GM19324 (cell line): ENCODE measurements at regions not wholly inside any gene's neighbourhood (a gene's known extent, or its start where the extent isn't known, plus 50 kb on each side); places are given as distances from the start of the nearest gene placed in this dataset.

Experiments used
- ATAC-seq: cut with Tn5 transposase; IDR thresholded peaks from one replicate; pipeline ENCODE4 v1.9.1; 2021; ENCODE audit warnings: mild to moderate bottlenecking, moderate library complexity; ENCODE audit not compliant: unreplicated experiment, low FRiP score

DNA sequence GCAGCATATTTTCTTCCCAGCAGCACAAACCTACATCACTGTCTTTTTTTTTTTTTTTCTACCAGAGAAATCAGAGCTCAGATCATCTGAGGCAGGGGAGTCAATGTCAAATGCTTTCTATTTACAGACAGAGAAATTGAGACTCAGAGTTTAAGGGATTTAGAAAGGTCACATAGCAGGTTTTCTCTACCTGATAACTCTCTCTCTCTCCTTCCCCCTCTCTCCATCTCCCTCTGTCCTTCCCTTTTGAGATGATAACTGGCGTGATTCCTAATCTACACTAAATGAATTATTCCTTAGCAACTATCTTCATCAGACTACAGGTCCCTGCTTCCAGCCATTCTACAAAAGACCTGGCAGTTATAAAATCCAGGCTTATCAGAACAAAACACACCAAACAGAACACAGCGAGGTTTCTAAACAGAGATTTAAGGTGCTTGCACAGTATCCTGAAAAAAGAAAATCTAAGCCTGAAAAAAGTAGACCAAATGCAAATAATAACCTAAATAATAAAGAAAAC, 161.6 kb upstream of the PKDCC start:
- no peak for ATAC-seq

DNA sequence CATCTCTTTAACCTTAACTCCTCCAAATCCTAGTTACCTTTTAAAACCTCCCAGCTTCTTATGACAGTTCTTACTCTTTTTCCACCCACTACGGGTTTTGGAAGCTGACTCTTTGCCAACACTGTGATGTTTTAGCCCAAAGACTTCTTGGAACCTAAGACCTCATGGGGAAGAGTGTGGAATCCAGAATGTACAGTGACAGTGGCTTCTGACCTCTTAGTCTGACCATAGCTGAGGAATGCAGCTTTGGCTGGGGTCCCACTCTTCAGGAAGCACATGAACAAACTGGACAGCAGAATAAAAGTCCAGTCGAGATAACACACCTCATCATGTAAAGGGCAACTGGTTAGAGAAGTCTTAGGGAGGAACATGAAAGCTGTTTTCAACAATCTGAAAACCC, 161.1 kb upstream of the PKDCC start:
- ATAC-seq: no peak

DNA sequence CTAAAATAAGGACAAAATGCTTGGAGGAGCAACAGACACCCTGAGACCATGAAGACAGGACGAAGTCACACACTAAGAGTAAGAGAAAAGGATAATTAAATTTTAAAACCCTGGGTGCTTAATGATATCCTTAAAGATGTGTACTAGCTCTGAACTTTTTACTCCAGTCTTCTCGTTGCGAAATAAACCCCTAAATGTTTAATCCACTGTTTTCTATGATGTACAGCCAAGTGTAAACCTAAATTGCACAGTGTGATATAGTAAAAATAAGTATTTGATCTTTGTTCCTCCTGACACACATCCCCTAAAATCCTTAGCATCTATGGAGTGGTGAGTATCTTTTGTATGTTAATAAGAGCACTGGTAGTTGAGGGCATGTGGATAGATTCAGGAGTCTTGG, 157.5 kb upstream of the PKDCC start:
- ATAC-seq: no peak

DNA sequence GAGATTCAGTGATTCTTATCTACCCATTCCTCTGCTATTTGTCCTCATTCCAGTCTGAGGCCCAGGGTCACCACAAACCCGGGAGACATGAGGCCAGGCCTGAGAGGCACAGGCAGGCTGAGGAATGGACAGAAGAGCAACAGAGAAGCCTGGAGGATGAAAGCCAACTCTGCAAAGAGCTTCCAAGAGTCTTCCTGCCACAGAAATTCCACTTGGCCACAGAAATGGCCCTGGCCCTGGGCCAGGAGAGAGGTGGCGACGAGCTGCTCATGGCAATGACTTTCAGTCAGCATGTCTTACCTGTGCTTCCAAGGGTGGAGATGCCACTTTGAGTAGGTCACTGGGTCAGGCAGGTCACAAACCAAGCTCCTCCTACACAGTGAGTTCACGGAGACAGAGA, 155.3 kb upstream of the PKDCC start:
- ATAC-seq: no peak

DNA sequence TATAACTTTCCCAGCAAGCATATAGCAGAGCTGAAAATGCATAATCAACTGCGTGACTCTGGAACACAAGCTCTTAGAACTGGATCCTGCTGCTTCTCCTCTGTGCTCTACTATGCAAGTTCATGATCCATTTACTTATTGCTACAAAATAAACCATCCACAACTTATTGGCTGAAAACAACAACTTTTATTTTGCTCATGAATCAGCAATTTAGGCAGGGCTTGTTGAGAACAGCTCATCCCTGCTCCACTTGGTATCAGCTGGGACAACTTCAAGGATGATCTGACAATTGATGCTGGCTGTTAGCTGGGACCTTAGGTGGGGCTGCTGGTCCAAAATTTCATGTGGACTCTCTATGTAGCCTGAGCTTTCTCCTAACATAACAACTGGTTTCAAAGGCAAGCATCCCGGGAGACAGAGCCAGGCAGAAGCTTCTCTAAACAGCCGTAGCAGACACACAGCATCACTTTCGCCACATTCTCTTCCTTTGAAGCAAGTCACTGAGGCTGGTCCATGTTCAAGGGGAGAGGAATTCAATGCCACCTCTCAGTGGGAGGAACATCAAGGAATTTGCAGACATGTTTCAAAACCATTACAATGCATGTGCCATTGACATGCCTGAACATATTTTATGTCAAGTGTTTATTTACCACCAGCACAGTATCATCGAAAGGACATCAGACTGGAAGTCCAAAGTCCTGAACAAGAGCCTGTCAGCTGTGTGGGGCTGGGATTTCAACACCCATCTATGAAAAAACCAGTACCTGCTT, 153.1 kb upstream of the PKDCC start:
- ATAC-seq: no peak

DNA sequence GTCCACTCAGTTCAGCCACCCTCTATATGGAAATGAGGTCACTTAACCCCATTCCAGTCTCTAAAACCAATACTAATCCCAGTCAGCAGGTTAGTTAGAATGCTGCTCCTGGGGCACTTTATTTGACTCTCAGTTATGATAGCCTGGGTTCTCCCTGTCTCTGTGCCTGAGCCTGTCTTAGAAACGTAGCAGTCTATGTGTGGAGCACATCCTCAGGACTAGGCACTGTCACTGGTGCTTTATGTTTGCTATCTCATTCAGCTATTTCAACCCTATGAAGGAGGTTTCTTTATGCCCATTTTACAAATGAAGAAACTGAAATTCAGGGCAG, 152.5 kb upstream of the PKDCC start:
- no peak for ATAC-seq

DNA sequence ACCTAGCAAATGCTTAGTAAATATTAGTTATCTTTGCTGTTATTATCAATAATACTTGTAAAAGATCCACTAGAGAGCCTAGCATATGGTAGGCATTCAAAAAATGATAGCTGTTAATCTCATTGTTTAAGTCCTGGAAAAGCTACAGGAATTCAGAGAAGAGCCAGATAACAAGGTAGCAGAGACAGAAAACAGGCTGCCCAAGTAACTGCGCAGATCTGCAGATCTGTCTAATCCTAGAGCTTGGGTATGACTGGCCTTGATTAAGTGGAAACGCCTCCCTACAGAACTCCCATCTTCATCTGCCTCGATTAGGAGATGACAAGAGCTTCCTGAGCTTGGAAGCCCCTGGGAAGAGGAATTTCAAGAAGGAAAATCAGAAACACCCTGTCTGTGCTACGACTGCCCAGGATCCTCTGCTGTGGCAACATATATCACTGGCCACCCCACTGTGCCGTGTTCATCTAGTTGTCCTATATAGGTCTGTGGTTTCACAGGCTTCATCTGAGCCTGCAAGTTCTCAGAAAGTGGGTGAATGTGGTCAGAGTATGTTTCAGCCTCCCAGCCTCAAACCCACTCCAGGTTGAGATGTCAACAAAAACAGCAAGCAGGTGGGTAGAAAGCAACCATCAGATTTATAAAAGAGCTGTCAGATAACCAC, 151.5 kb upstream of the PKDCC start:
- peak; percentile 68 for ATAC-seq

DNA sequence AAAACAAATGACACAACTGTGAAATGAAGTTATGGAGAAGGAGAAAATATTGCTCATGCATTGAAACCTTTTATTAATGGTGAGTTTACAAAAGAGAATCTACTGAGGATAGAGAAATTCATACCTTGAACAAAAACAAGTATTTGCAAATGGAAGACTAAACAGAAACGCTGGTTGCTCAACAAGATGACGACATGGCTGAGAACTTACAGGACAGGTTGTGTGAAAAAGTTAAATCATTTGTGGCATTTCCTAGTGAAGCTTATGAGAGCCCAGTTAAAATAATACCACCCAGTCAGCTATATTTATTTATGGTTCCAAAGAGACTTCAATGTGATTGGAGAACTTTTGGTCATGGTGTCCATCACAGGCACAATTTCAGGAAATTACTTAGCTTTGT, 148.6 kb upstream of the PKDCC start:
- ATAC-seq: no peak

DNA sequence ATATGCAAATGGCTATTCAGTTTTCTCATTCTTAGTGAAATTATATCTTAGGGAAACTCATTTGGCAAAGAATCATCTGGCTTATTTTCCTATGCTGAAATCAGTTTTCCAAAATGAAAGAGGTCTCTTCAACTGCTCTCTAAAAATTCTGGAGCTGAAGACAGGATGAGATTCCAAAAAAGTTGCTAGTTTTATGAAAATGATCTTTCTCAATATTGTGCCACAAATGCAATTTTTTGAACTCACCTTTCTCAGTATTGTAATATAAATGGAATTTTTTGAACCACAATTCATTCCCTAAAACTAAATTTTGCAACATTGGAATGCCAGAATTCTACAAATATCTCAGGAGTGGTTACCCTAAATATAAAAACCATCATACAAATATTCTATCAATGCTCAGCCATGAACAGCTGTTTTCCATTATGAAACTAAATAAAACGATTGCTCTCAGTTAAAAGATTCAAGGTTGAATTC, 147.7 kb upstream of the PKDCC start:
- ATAC-seq: no peak

DNA sequence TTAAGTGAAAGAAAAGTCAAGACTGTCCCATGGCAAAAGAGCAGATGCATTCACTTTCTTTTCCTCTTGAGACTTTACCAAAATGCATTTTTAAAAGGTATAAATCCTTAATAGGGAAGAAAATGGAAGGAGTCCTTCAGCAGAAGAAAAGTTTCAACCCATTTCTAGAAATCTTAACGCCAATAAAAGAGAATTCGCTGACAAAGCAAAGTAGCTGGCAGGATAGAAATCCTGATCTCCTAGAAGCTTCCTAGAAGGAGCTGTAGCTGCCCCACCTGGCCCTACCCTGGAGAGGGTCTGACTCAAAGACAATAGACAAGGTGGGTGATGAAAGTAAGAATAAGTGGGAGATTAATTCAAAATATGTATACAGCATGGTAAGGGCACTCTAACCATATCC, 144.9 kb upstream of the PKDCC start:
- ATAC-seq: no peak

DNA sequence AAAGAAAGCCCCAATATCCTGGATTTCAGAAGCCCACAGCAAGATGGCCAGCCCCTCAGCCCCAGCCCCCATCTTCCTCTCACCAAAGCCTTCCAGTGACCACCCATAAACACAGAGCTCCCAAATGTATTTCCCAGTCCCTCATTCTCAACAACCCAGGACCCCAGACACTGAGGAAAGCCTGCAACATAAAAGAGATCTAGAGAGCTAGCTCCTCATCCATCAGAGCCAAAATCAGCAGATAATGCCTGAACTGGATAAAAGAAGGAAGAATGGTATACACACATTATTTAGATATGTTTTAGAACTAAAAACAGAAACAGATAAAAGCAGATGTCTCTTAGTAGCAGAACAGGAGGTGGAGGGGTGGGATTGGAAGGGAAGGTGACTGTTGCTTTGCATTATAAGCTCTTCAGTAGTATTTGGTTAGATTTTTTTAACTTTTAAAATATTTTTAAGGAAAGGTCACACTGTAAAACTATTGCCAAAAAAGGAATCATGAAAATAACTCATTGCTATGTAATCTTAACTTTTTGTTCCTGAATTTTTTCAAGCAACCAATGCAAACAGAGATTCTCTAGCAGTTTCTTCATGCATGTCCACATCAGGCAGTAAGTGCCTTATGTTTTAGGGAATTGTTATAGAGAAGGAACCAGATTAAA, 144.2 kb upstream of the PKDCC start:
- ATAC-seq: no peak

DNA sequence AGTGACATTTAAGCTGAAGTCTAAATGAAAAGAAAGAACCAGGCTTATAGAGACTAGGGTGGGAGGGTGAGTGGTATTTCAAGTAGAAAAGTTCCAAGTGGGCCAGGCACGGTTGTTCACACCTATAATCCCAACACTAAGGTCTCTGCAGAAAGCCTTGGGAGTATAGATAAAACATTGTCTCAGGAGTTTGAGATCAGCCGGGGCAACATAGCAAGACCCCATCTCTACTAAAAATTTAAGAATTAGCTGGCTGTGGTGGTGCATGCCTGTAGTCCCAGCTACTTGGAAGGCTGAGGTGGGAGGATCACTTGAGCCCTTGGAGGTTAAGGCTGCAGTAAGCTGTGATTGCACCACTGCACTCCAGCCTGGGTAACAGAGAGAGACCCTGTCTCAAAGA, 143.4 kb upstream of the PKDCC start:
- ATAC-seq: no peak

DNA sequence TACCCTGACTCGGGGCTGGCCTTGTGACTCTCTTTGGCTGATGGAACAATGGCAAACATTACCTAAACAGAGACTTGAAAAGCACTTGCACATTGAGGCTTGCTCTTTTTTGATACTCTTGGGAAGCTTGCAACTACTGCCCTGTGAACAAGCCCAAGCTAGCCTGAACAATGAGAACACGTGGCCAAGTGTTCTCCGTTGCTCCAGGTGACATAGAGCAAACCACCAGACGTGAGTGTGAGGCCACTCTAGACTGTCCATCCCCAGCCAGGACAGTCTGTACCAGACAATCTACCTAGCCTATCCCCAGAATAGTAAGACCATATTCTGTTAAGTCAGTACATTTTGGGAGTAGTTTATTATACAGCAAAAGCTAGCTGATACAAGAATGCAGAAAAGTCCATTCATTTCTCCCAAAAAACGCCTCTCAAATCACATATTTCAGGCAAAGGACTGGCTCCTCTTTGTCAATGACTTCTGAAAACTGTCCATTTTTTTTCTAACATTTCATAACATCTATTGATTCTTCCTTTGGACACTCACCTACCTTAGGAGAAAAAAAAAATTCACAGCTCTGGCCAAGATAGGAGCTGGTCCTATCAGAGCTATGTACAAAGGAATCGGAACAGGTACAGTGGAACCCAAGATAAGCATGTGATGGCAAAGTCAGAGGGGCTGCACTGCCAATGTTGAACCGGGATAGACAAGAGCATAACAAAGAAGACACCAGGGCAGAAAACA, 142.1 kb upstream of the PKDCC start:
- no peak for ATAC-seq

DNA sequence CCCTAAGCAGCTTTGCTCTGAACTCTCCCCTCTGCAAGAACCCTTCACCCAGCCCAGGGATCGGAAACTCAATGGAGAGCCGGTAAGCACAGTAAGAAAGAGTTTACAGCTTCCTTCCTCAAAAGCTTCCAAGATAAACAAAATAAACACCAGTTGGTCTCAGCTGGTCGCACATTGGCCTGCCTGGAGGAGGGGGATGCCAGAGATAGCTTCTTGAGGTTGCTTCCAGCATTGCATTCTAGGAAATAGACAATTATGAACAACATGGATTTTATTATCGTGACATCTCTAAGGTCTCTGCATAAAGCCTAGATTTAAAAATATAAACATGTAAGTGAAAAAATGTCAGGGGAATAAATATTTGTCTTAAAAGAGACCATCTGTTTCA, 141.5 kb upstream of the PKDCC start:
- ATAC-seq: no peak

DNA sequence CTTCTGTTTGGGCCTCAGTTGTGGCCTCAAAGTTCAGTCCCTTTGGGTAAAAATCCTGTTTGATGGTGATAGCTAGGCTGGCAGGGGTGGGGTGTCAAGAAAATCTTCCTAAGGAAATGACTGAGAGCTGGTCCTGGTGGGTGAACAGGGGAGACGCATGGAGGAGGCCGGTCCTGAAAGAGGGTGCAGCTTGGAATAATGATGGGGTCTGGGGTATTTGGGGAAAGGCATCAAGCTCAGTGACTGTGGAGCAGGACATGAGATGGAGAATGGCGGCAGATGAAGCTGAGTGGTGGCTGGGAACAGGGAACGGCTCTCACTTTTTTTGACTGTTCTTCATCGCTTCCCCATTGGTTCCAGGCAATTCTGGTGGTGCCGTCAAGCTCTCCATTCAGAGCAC, 140.7 kb upstream of the PKDCC start:
- no peak for ATAC-seq

DNA sequence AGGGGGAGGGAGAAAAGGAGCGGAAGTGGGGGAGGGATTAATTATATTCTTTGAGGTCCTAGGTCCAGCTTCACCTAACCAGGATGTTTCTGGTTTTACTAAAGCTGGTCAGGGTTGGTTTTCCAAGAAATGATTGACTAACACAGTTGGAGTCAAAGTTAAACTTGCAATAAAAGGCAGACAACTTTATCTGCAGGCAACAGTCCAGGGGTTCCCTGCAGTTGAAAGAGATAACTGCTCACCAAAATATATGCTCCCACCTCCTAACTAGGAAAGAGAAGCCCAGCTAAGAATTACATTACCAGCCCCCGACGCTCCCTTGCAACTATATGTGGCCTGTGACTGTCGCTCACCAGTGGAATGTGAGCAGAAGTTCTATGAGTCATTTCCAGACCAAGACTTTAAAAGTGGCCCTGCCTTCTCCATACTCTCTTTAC, 140.0 kb upstream of the PKDCC start:
- ATAC-seq: no peak

DNA sequence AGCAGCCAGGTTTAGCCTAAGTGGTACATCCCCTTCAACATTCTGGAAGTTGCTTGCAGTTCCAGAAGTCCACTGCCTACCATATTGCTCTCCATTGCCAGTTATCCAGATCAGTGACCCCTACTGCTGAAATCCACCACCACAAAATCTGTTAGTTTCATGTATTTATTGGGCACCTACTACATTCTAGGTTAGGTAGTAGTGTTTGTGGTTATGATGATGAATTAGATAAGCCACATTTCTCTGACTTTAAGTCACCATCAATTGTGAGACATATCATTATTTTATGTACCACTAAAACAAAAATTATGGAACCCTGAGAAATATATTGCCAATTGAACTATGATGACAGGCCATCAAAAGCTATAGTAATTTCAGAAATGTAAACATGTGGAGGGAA, 139.5 kb upstream of the PKDCC start:
- ATAC-seq: no peak

DNA sequence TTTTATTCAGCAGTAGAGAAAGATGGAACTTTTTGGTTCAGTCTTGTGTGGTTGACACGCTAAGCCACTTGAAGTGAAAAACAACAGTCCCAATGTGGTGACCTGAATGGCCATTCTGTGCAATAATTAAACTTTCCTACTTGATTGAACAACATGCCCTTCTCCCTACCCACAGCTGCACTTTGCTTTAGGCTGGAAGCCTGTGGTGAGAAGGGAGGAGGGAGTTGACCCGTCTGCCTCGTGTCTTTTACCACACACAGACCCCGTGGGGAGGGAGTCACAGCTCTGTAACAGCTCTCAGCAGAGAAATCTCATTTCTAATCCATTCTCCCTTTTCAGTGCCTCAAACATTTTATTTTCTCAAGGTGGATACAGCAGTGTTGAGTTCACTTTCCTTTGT, 138.2 kb upstream of the PKDCC start:
- ATAC-seq: no peak

DNA sequence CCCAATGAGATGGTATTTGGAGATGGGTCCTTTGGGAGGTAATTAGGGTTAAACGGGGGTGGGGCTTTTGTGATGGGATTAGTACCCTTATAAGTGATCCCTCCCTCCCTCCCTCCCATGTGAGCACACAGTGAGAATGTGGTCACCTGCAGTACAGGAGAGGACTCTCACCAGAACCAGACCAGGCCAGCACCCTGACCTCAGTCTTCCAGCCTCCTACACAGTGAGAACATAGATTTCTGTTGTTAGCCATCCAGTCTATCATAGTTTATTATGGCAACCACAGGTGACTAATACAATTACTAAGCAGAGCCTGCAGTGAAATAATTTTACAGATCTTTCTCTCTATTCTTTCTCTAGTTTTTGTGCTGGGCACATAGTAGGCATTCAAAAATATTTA, 137.7 kb upstream of the PKDCC start:
- ATAC-seq: no peak

DNA sequence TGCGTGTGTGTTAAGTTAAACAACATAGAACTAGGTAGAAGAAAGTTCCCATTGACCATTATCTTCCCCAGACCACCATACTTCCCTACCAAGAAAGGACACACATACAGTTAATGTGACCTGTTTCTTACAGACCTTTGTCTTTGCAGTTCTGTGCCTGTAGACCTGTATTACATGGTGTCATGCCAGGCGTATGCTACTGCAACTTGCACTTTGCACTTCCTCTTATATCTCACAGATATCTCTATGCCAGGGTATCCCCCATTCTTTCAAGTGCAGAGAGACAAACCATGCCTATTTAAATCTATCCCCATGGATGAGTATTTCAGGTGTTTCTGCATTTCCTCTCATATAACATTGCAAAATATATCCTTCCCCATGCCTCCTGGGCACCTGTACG, 136.8 kb upstream of the PKDCC start:
- no peak for ATAC-seq

DNA sequence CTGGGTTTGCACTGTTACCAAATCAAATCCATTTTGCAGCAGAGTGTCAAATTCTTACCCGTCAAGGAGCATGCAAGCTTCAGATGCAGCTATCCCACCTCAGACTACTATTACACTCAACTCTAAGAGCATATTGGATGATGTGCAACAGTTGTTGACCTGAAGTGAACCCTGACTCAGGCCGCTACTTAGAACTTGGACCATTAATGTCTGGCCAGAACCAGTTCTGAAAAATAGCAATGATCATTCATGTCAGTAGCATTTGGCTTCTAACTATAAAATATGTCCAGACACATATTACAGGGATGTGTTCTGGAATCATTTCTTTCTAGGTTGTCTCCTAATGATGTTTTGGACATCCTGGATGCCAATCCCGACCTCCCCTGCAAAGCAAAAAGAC, 135.5 kb upstream of the PKDCC start:
- no peak for ATAC-seq
